Esophagus muscularis mucosa (tissue), 4 donors: ENCODE measurements at regions not wholly inside any gene's neighbourhood (a gene's known extent, or its start where the extent isn't known, plus 50 kb on each side); places are given as distances from the start of the nearest gene placed in this dataset.

Experiments used
- CTCF ChIP-seq, 3 experiments: fragments of 200-600 bp in 2 of 3; fragments of 450-650 bp in 1 of 3; sonication (generic) in 2 of 3; IDR thresholded peaks; one replicate each; pipeline ENCODE4 v1.5.1; 2017 to 2019; ENCODE audit warnings: antibody characterized with exemption in 3 of 3, mild to moderate bottlenecking in 2 of 3, moderate library complexity in 1 of 3
- EP300 ChIP-seq: sonication (generic); formaldehyde crosslinking; IDR thresholded peaks from one replicate; pipeline ENCODE4 v1.6.1; 2017; ENCODE audit warnings: antibody characterized with exemption
- POLR2A ChIP-seq: fragments of 450-650 bp; IDR thresholded peaks from one replicate; pipeline ENCODE4 v1.6.1; 2017; ENCODE audit warnings: antibody characterized with exemption, moderate library complexity, mild to moderate bottlenecking, low read depth

GRCh38 chr2:177000061-177000714, 212.4 kb upstream of the HNRNPA3 start:
- no peak for TF ChIP-seq CTCF (IDR thresholded peaks at IDR 0.05)
- TF ChIP-seq EP300: no peak
- no peak for TF ChIP-seq POLR2A
